HEK293 (cell line): ENCODE measurements at regions not wholly inside any gene's neighbourhood (a gene's known extent, or its start where the extent isn't known, plus 50 kb on each side); places are given as distances from the start of the nearest gene placed in this dataset.
A peak's percentile ranks its signal among the peaks of the same experiment; 100 is the strongest.

Experiments used
- CTCF ChIA-PET: fragments of 350-600 bp; formaldehyde crosslinking; extraction: SDS; loops from one replicate; lab custom pipeline; 2021; ENCODE audit warnings: antibody characterized with exemption; lab: Yijun Ruan, JAX
- POLR2A ChIA-PET: fragments of 300-600 bp; formaldehyde crosslinking; extraction: SDS; loops from one replicate; lab custom pipeline; 2020; ENCODE audit warnings: antibody characterized with exemption, inconsistent platforms; lab: Yijun Ruan, JAX
- H3K27ac ChIP-seq: fragments of 200-500 bp; sonication (Bioruptor generic); 2 replicates; pipeline ENCODE4 v1.5.1; 2014; ENCODE audit warnings: low read depth, low read length, control low read depth, inconsistent platforms; ENCODE audit errors: extremely low read depth
- H3K36me3 ChIP-seq, 2 experiments: fragments of 200-500 bp in 1 of 2; sonication (Bioruptor generic) in 1 of 2; 1 replicate in 1 of 2; 2 replicates in 1 of 2; pipeline ENCODE4 v1.5.1; 2014 to 2017; ENCODE audit warnings: inconsistent platforms in 2 of 2, low read length in 2 of 2; ENCODE audit not compliant: control insufficient read depth in 2 of 2, insufficient read depth in 1 of 2
- H3K4me1 ChIP-seq: fragments of 200-500 bp; sonication (Bioruptor generic); 2 replicates; pipeline ENCODE4 v1.5.1; 2014; ENCODE audit warnings: mild to moderate bottlenecking, low read length, inconsistent platforms; ENCODE audit not compliant: control insufficient read depth, insufficient read depth
- H3K4me3 ChIP-seq: 2 replicates; pipeline ENCODE4 v1.5.1; 2011; ENCODE audit warnings: low read depth, mild to moderate bottlenecking, control low read depth, low read length, moderate library complexity
- H3K9me3 ChIP-seq: fragments of 200-500 bp; sonication (Bioruptor generic); 2 replicates; pipeline ENCODE4 v1.5.1; 2014; ENCODE audit warnings: low read depth, low read length, inconsistent platforms; ENCODE audit not compliant: control insufficient read depth, insufficient read depth
- BCL11A ChIP-seq: fragments of 450-650 bp; formaldehyde crosslinking; IDR thresholded peaks from 2 replicates; pipeline ENCODE4 v1.5.1; 2016; ENCODE audit warnings: low read depth, missing biosample characterization, missing genetic modification characterization
- FEZF1 ChIP-seq: fragments of 450-650 bp; formaldehyde crosslinking; IDR thresholded peaks from 2 replicates; pipeline ENCODE4 v1.5.1; 2016; ENCODE audit warnings: missing biosample characterization, missing genetic modification characterization
- HOXD13 ChIP-seq: sonication (generic); formaldehyde crosslinking; IDR thresholded peaks from 2 replicates; pipeline ENCODE4 v1.8.0; 2022; ENCODE audit warnings: missing genetic modification reagents, borderline replicate concordance
- MYNN ChIP-seq: fragments of 450-650 bp; formaldehyde crosslinking; IDR thresholded peaks from 2 replicates; pipeline ENCODE4 v1.5.1; 2016; ENCODE audit warnings: missing biosample characterization, missing genetic modification characterization, borderline replicate concordance
- OSR2 ChIP-seq: fragments of 450-650 bp; formaldehyde crosslinking; IDR thresholded peaks from 2 replicates; pipeline ENCODE4 v1.5.1; 2016; ENCODE audit warnings: missing biosample characterization, missing genetic modification characterization
- OVOL3 ChIP-seq: fragments of 450-650 bp; formaldehyde crosslinking; IDR thresholded peaks from 2 replicates; pipeline ENCODE4 v1.5.1; 2016; ENCODE audit warnings: missing biosample characterization, missing genetic modification characterization
- SALL2 ChIP-seq: fragments of 450-650 bp; formaldehyde crosslinking; IDR thresholded peaks from 2 replicates; pipeline ENCODE4 v1.5.0; 2017; ENCODE audit warnings: missing biosample characterization, mild to moderate bottlenecking, missing genetic modification characterization, borderline replicate concordance
- SETDB1 ChIP-seq: IDR thresholded peaks from one replicate; pipeline ENCODE4 v1.6.1; 2017; ENCODE audit warnings: mild to moderate bottlenecking, low read length, moderate library complexity, mixed read lengths; ENCODE audit not compliant: insufficient read length
- ZBTB8A ChIP-seq: fragments of 450-650 bp; formaldehyde crosslinking; IDR thresholded peaks from 2 replicates; pipeline ENCODE4 v1.5.1; 2016; ENCODE audit warnings: missing biosample characterization, missing genetic modification characterization
- ZNF132 ChIP-seq: fragments of 450-650 bp; formaldehyde crosslinking; IDR thresholded peaks from 2 replicates; pipeline ENCODE4 v1.5.1; 2017; ENCODE audit warnings: missing biosample characterization, missing genetic modification characterization, borderline replicate concordance
- ZNF184 ChIP-seq: fragments of 450-650 bp; IDR thresholded peaks from 2 replicates; pipeline ENCODE4 v1.5.1; 2018; ENCODE audit warnings: missing biosample characterization, mild to moderate bottlenecking, missing genetic modification characterization
- ZNF2 ChIP-seq: fragments of 450-650 bp; formaldehyde crosslinking; IDR thresholded peaks from 2 replicates; pipeline ENCODE4 v1.5.1; 2016; ENCODE audit warnings: missing biosample characterization, missing genetic modification characterization
- ZNF223 ChIP-seq: fragments of 450-650 bp; formaldehyde crosslinking; IDR thresholded peaks from 2 replicates; pipeline ENCODE4 v1.5.1; 2016; ENCODE audit warnings: missing biosample characterization, missing genetic modification characterization
- ZNF248 ChIP-seq: fragments of 450-650 bp; formaldehyde crosslinking; IDR thresholded peaks from 2 replicates; pipeline ENCODE4 v1.5.1; 2017; ENCODE audit warnings: missing biosample characterization, missing genetic modification characterization
- ZNF596 ChIP-seq: fragments of 450-650 bp; IDR thresholded peaks from 2 replicates; pipeline ENCODE4 v1.5.0; 2018; ENCODE audit warnings: missing biosample characterization, mild to moderate bottlenecking, missing genetic modification characterization, moderate library complexity
- ZNF629 ChIP-seq: fragments of 450-650 bp; formaldehyde crosslinking; IDR thresholded peaks from 2 replicates; pipeline ENCODE4 v1.5.1; 2017; ENCODE audit warnings: missing biosample characterization, missing genetic modification characterization
- ZNF654 ChIP-seq: fragments of 450-650 bp; formaldehyde crosslinking; IDR thresholded peaks from 2 replicates; pipeline ENCODE4 v1.5.1; 2016; ENCODE audit warnings: low read depth, missing biosample characterization, missing genetic modification characterization
- ZNF707 ChIP-seq: fragments of 450-650 bp; formaldehyde crosslinking; IDR thresholded peaks from 2 replicates; pipeline ENCODE4 v1.5.1; 2016; ENCODE audit warnings: missing biosample characterization, missing genetic modification characterization
- ZNF843 ChIP-seq: fragments of 450-650 bp; formaldehyde crosslinking; IDR thresholded peaks from 2 replicates; pipeline ENCODE4 v1.5.1; 2016; ENCODE audit warnings: missing biosample characterization, missing genetic modification characterization
- TF ChIP-seq, protein P1 (sequence below): fragments of 450-650 bp; IDR thresholded peaks from 2 replicates; pipeline ENCODE4 v1.5.1; 2018; ENCODE audit warnings: missing biosample characterization, missing genetic modification characterization
- TF ChIP-seq, protein P2 (sequence below): sonication (generic); formaldehyde crosslinking; IDR thresholded peaks from 2 replicates; pipeline ENCODE4 v1.8.1; 2022; ENCODE audit warnings: mild to moderate bottlenecking, moderate library complexity, missing genetic modification reagents
- TF ChIP-seq, protein P3 (sequence below): fragments of 450-650 bp; formaldehyde crosslinking; IDR thresholded peaks from 2 replicates; pipeline ENCODE4 v1.5.1; 2016; ENCODE audit warnings: missing biosample characterization, missing genetic modification characterization

DNA sequence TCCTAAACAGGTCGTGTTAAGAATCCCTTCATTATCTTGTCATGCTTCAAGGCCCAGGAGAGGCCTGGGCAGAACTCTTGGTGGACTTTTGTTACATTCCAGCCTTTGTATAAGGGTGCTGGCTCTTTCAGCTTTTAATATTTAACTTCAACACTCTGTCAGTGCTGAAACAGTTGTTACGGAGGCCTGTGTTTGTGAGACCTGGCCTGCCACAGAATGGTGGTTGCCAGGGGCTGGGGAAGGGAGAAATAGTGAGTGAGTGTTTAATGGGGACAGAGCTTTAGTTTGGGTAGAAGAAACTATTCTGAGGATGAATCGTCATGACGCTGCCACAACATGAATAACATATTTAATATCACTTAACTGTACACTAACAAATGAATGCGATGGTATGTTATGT is 1027.6 kb upstream of the PRKX start:
- no peaks in the 10 kb centered on the region for H3K36me3 ChIP-seq
- TF ChIP-seq MYNN (tag by site-specific recombination) (no peak), ZNF184 (tag by site-specific recombination) (no peak), ZNF654 (no peak)
- H3K9me3 ChIP-seq, result no peaks in the 10 kb centered on the region
- H3K27ac ChIP-seq, result no peak overlapping the region
- ChIA-PET POLR2A (no interaction called here), CTCF (interaction anchor here (0.6 kb wide), 1 partner anchor 265 kb away, joined by 3 read pairs; no protein-coding TSS in a partner anchor)
- H3K4me3 ChIP-seq, result no peak overlapping the region
- no peaks in the 10 kb centered on the region for H3K4me1 ChIP-seq

DNA sequence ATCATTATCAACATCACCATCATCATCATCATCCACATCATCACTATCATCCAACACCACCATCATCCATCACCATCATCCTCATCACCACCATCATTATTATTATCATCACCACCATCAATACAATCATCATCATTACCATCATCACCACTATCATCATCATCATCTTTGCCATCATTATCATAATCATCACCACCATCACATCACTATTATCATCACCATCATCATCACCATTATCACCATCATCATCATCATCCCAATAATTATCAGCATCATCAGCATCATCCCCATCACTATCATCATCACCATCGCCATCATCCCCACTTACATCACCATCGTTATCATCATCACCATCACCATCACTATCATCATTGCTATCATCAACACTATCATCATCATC is 1021.9 kb upstream of the PRKX start:
- no peak overlapping the region for H3K4me3 ChIP-seq
- ChIA-PET POLR2A (no interaction called here), CTCF (no interaction called here)
- no peaks in the 10 kb centered on the region for H3K36me3 ChIP-seq
- TF ChIP-seq FEZF1 (tag by site-specific recombination), result no peak
- no peak for TF ChIP-seq OVOL3 (tag by site-specific recombination)
- no peak for TF ChIP-seq ZNF707 (tag by site-specific recombination)
- TF ChIP-seq, protein P1, sequence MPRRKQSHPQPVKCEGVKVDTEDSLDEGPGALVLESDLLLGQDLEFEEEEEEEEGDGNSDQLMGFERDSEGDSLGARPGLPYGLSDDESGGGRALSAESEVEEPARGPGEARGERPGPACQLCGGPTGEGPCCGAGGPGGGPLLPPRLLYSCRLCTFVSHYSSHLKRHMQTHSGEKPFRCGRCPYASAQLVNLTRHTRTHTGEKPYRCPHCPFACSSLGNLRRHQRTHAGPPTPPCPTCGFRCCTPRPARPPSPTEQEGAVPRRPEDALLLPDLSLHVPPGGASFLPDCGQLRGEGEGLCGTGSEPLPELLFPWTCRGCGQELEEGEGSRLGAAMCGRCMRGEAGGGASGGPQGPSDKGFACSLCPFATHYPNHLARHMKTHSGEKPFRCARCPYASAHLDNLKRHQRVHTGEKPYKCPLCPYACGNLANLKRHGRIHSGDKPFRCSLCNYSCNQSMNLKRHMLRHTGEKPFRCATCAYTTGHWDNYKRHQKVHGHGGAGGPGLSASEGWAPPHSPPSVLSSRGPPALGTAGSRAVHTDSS, result peak; percentile 78
- H3K27ac ChIP-seq, result no peak overlapping the region
- no peaks in the 10 kb centered on the region for H3K4me1 ChIP-seq
- H3K9me3 ChIP-seq, result no peaks in the 10 kb centered on the region

DNA sequence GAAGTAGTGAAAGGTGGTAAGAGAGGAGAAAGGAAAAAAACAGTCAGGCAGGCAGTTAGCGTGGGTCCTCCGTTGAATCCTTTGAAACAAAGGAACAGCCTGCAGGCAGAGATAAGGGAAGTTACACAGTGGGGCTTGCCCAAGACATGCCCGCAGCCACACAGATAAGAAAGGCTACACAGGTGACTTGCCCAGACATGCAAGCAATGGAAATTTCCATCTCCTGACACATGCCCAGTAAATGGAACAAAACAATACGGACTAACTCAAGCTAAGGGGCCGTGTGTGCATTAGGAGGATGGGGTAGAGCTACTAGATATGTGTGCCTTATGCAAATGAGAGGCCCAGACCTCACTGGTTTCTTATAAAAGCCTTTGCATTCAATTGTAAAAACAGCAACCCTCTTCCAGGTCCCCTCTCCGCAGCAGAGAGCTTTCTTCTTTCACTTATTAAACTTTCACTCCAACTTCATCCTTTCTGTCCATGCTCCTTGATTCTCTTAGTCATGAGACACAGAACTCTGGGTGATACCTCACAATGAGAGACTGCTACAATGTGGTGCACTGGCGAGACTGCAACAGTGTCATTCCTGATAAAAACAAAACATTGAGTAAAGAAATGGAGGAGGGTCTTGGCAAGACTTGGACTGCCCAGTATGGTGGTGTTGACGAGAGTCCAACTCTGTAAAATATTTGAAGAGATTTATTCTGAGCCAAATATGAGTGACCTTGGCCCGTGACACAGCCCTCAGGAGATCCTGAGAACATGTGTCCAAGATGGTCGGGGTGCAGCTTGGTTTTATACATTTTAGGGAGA is 997.4 kb upstream of the PRKX start:
- Histone ChIP-seq H3K36me3 (no peaks in the 10 kb centered on the region), H3K4me1 (no peaks in the 10 kb centered on the region), H3K4me3 (no peak overlapping the region), H3K27ac (no peak overlapping the region), H3K9me3 (no peaks in the 10 kb centered on the region)
- ChIA-PET CTCF (no interaction called here), POLR2A (no interaction called here)
- TF ChIP-seq ZNF629, result no peak
- TF ChIP-seq ZNF2 (tag by site-specific recombination), result no peak
- TF ChIP-seq SETDB1, result peak; percentile 76
- no peak for TF ChIP-seq SALL2 (tag by site-specific recombination)
- no peak for TF ChIP-seq HOXD13 (CRISPR knock-in tag)
- no peak for TF ChIP-seq OSR2 (tag by site-specific recombination)
- no peak for TF ChIP-seq BCL11A (tag by site-specific recombination)

DNA sequence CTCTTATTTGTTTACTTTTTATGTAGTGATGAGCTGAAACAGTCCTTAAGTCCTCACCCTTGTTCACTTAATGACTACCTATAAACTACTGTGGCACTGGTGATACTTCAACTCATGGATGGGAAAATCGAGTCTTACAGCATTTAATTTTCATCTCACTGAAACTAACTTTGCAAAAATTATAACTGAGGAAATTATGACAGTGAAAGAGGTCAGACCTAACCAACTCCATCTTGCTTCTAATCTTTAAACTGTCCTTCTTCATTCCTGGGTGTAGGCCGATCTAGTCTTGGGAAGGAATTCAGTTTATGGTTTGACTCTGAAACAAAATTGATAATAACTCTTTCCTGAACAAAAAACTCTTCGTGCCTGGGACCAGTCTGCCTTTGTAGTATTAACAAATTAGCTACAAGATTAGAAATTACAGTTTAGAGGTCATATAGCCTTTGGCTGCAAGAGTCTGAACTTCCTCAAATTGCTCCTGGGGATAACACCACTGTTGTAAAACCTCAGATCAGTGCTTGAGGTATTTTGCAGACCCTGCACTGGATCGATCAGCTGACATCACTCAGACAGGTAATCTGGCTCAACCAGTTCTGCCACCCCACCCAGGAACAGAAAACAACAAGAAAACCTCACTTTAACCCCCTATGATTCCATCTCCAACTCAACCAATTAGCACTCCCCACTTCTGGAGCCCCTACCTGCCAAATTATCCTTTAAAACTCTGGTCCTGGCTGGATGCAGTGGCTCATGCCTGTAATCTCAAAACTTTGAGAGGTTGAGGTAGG is 995.7 kb upstream of the PRKX start:
- Histone ChIP-seq H3K9me3 (no peaks in the 10 kb centered on the region), H3K4me3 (no peak overlapping the region), H3K27ac (no peak overlapping the region), H3K4me1 (no peaks in the 10 kb centered on the region), H3K36me3 (no peaks in the 10 kb centered on the region)
- ChIA-PET POLR2A (no interaction called here), CTCF (no interaction called here)
- TF ChIP-seq ZNF596, result no peak
- TF ChIP-seq, protein P2, sequence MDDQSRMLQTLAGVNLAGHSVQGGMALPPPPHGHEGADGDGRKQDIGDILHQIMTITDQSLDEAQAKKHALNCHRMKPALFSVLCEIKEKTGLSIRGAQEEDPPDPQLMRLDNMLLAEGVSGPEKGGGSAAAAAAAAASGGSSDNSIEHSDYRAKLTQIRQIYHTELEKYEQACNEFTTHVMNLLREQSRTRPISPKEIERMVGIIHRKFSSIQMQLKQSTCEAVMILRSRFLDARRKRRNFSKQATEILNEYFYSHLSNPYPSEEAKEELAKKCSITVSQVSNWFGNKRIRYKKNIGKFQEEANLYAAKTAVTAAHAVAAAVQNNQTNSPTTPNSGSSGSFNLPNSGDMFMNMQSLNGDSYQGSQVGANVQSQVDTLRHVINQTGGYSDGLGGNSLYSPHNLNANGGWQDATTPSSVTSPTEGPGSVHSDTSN (CRISPR knock-in tag), result no peak
- TF ChIP-seq ZNF223, result no peak
- TF ChIP-seq, protein P3, sequence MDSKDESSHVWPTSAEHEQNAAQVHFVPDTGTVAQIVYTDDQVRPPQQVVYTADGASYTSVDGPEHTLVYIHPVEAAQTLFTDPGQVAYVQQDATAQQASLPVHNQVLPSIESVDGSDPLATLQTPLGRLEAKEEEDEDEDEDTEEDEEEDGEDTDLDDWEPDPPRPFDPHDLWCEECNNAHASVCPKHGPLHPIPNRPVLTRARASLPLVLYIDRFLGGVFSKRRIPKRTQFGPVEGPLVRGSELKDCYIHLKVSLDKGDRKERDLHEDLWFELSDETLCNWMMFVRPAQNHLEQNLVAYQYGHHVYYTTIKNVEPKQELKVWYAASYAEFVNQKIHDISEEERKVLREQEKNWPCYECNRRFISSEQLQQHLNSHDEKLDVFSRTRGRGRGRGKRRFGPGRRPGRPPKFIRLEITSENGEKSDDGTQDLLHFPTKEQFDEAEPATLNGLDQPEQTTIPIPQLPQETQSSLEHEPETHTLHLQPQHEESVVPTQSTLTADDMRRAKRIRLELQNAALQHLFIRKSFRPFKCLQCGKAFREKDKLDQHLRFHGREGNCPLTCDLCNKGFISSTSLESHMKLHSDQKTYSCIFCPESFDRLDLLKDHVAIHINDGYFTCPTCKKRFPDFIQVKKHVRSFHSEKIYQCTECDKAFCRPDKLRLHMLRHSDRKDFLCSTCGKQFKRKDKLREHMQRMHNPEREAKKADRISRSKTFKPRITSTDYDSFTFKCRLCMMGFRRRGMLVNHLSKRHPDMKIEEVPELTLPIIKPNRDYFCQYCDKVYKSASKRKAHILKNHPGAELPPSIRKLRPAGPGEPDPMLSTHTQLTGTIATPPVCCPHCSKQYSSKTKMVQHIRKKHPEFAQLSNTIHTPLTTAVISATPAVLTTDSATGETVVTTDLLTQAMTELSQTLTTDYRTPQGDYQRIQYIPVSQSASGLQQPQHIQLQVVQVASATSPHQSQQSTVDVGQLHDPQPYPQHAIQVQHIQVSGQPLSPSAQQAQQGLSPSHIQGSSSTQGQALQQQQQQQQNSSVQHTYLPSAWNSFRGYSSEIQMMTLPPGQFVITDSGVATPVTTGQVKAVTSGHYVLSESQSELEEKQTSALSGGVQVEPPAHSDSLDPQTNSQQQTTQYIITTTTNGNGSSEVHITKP, result no peak
- no peak for TF ChIP-seq ZNF248 (tag by site-specific recombination)
- TF ChIP-seq ZNF132 (tag by site-specific recombination), result no peak
- no peak for TF ChIP-seq ZBTB8A (tag by site-specific recombination)
- no peak for TF ChIP-seq ZNF843 (tag by site-specific recombination)
- no peak for TF ChIP-seq ZNF629
